H9 (cell line): ENCODE measurements at regions not wholly inside any gene's neighbourhood (a gene's known extent, or its start where the extent isn't known, plus 50 kb on each side); places are given as distances from the start of the nearest gene placed in this dataset.

ENCODE experiments used
- DNase-seq: peaks from one replicate; pipeline ENCODE4 v3.0.0-alpha.2; 2017
- H2AFZ ChIP-seq: one replicate; pipeline ENCODE4 v1.6.1; 2013; ENCODE audit warnings: mild to moderate bottlenecking, low read length, control low read depth, moderate library complexity
- H2AK5ac ChIP-seq: 2 replicates; pipeline ENCODE4 v1.6.1; 2013; ENCODE audit warnings: low read length, control low read depth, mixed read lengths; ENCODE audit not compliant: insufficient read length
- H2BK120ac ChIP-seq: one replicate; pipeline ENCODE4 v1.6.1; 2013; ENCODE audit warnings: low read depth, mild to moderate bottlenecking, low read length, control low read depth, inconsistent platforms; ENCODE audit not compliant: poor library complexity, severe bottlenecking
- H2BK12ac ChIP-seq: 2 replicates; pipeline ENCODE4 v1.6.1; 2013; ENCODE audit warnings: low read length, control low read depth, mixed read lengths, low read depth; ENCODE audit not compliant: insufficient read length
- H2BK15ac ChIP-seq: 2 replicates; pipeline ENCODE4 v1.6.1; 2013; ENCODE audit warnings: low read depth, low read length, control low read depth
- H2BK20ac ChIP-seq: one replicate; pipeline ENCODE4 v1.6.1; 2013; ENCODE audit warnings: low read depth, mild to moderate bottlenecking, low read length, control low read depth, inconsistent platforms; ENCODE audit not compliant: poor library complexity, severe bottlenecking
- H2BK5ac ChIP-seq: 2 replicates; pipeline ENCODE4 v1.6.1; 2013; ENCODE audit warnings: low read length, control low read depth, mixed read lengths; ENCODE audit not compliant: insufficient read length
- H3K14ac ChIP-seq: 2 replicates; pipeline ENCODE4 v1.6.1; 2013; ENCODE audit warnings: low read length, control low read depth; ENCODE audit not compliant: insufficient read depth
- H3K18ac ChIP-seq: 2 replicates; pipeline ENCODE4 v1.6.1; 2013; ENCODE audit warnings: low read depth, mild to moderate bottlenecking, mixed read lengths, low read length, control low read depth; ENCODE audit not compliant: insufficient read length
- H3K23ac ChIP-seq: 2 replicates; pipeline ENCODE4 v1.6.1; 2013; ENCODE audit warnings: low read length, control low read depth, mixed read lengths, low read depth; ENCODE audit not compliant: insufficient read length
- H3K23me2 ChIP-seq: 2 replicates; pipeline ENCODE4 v1.6.1; 2013; ENCODE audit warnings: low read depth, mild to moderate bottlenecking, mixed read lengths, low read length, control low read depth; ENCODE audit not compliant: insufficient read length, poor library complexity, severe bottlenecking
- H3K27ac ChIP-seq: 2 replicates; pipeline ENCODE4 v1.5.1; 2013; ENCODE audit warnings: low read length, control low read depth, mixed read lengths, low read depth; ENCODE audit not compliant: insufficient read length
- H3K27me3 ChIP-seq: 2 replicates; pipeline ENCODE4 v1.6.1; 2013; ENCODE audit warnings: low read length, control low read depth, inconsistent platforms; ENCODE audit not compliant: insufficient read depth
- H3K4ac ChIP-seq: 2 replicates; pipeline ENCODE4 v1.6.1; 2013; ENCODE audit warnings: low read depth, mild to moderate bottlenecking, control low read depth, inconsistent platforms, low read length, moderate library complexity
- H3K4me1 ChIP-seq: 2 replicates; pipeline ENCODE4 v1.6.1; 2013; ENCODE audit warnings: low read length, control low read depth, inconsistent platforms; ENCODE audit not compliant: insufficient read depth
- H3K4me2 ChIP-seq: 2 replicates; pipeline ENCODE4 v1.6.1; 2013; ENCODE audit warnings: low read length, control low read depth, mixed read lengths; ENCODE audit not compliant: insufficient read length, insufficient read depth
- H3K56ac ChIP-seq: 2 replicates; pipeline ENCODE4 v1.6.1; 2013; ENCODE audit warnings: low read depth, mild to moderate bottlenecking, mixed read lengths, low read length, control low read depth; ENCODE audit not compliant: insufficient read length
- H3K79me1 ChIP-seq: 2 replicates; pipeline ENCODE4 v1.6.1; 2013; ENCODE audit warnings: low read depth, mild to moderate bottlenecking, moderate library complexity, low read length, control low read depth, inconsistent platforms; ENCODE audit not compliant: insufficient read depth, poor library complexity, severe bottlenecking
- H3K79me2 ChIP-seq: 2 replicates; pipeline ENCODE4 v1.6.1; 2013; ENCODE audit warnings: low read length, control low read depth, inconsistent platforms; ENCODE audit not compliant: insufficient read depth
- H3K9ac ChIP-seq: 2 replicates; pipeline ENCODE4 v1.6.1; 2013; ENCODE audit warnings: low read length, control low read depth, mixed read lengths; ENCODE audit not compliant: insufficient read length; ENCODE audit errors: extremely low read depth
- H3K9me3 ChIP-seq: one replicate; pipeline ENCODE4 v1.6.1; 2013; ENCODE audit warnings: low read depth, low read length, inconsistent platforms; ENCODE audit not compliant: control insufficient read depth
- H3T11ph ChIP-seq: one replicate; pipeline ENCODE4 v1.6.1; 2013; ENCODE audit warnings: mild to moderate bottlenecking, low read length, control low read depth, inconsistent platforms
- H4K20me1 ChIP-seq: one replicate; pipeline ENCODE4 v1.6.1; 2013; ENCODE audit not compliant: control insufficient read depth, insufficient read length, insufficient read depth
- H4K5ac ChIP-seq: 2 replicates; pipeline ENCODE4 v1.6.1; 2013; ENCODE audit warnings: low read depth, mild to moderate bottlenecking, mixed read lengths, low read length, control low read depth; ENCODE audit not compliant: insufficient read length
- H4K8ac ChIP-seq: replicated peaks from 2 replicates; pipeline ENCODE4 v1.6.1; 2013; ENCODE audit warnings: low read length, control low read depth, mixed read lengths, low read depth; ENCODE audit not compliant: insufficient read length
- H4K91ac ChIP-seq: 2 replicates; pipeline ENCODE4 v1.6.1; 2013; ENCODE audit warnings: low read depth, mild to moderate bottlenecking, moderate library complexity, mixed read lengths, low read length, control low read depth; ENCODE audit not compliant: insufficient read length
- H3K27ac Mint-ChIP-seq, 3 experiments: 2 replicates in 2 of 3; 3 replicates in 1 of 3; pipeline ENCODE4 v1.8.0; 2020 to 2021; ENCODE audit warnings: mixed read lengths in 3 of 3, mild to moderate bottlenecking in 1 of 3, moderate library complexity in 1 of 3
- H3K27me3 Mint-ChIP-seq: 2 replicates; pipeline ENCODE4 v1.8.0; 2021; ENCODE audit warnings: low read depth, mild to moderate bottlenecking, moderate library complexity, mixed read lengths
- H3K36me3 Mint-ChIP-seq, 3 experiments: 2 replicates in 2 of 3; 3 replicates in 1 of 3; pipeline ENCODE4 v1.8.0; 2020 to 2021; ENCODE audit warnings: low read depth in 3 of 3, mixed read lengths in 3 of 3; ENCODE audit not compliant: insufficient read depth in 1 of 3
- H3K4me1 Mint-ChIP-seq, 2 experiments: 2 replicates each; pipeline ENCODE4 v1.8.0; 2020; ENCODE audit warnings: mixed read lengths in 2 of 2
- H3K4me3 Mint-ChIP-seq, 2 experiments: 2 replicates in 1 of 2; 3 replicates in 1 of 2; pipeline ENCODE4 v1.8.0; 2020 to 2021; ENCODE audit warnings: mild to moderate bottlenecking in 2 of 2, mixed read lengths in 2 of 2, moderate library complexity in 1 of 2
- H3K9me3 Mint-ChIP-seq, 2 experiments: 2 replicates in 1 of 2; 3 replicates in 1 of 2; pipeline ENCODE4 v1.8.0; 2020; ENCODE audit warnings: mild to moderate bottlenecking in 2 of 2, mixed read lengths in 2 of 2, moderate library complexity in 1 of 2
- CTCF ChIP-seq: fragments of 200-600 bp; sonication (generic); conservative IDR thresholded peaks from 3 replicates; pipeline ENCODE4 v1.8.0; 2021; ENCODE audit warnings: antibody characterized with exemption, mild to moderate bottlenecking
- WGBS: extraction: QIAGEN DNeasy Blood & Tissue Kit; methylation state at CpG from one replicate; pipeline ENCODE4 v1.1.7; 2013; ENCODE audit warnings: missing lambda C conversion rate, low lambda C conversion rate, mixed read lengths; ENCODE audit not compliant: insufficient read length; ENCODE audit errors: extremely low coverage; 5-methylcytosine and 5-hydroxymethylcytosine counted together

DNA sequence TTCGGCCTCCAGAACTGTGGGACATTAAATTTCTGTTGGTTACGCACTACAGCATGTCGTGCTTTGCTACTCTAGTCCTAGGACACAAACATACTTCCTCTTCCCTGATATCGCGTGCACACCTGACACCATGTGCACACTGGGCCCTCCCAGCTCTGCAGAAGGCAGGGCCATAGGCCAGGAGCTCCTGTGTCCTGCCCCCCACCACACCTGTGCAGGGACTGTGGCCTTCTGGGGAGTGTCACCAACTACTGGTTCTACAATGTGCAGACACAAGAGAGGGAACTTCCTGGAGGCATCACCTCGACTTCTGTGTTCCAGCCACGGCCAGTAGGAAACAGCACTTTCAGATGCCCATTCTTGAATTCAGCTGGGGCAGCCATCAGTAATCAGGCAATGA lies 646.4 kb upstream of the MGMT start:
- Histone ChIP-seq H4K8ac (no peak overlapping the region), H2AK5ac (no peak overlapping the region), H3K27me3 (no peaks in the 10 kb centered on the region), H3K14ac (no peak overlapping the region), H3K79me1 (no peaks in the 10 kb centered on the region), H3K23ac (no peak overlapping the region), H3K27ac (no peak overlapping the region), H3K56ac (no peak overlapping the region), H3K18ac (no peak overlapping the region), H4K5ac (no peak overlapping the region), H3K79me2 (no peaks in the 10 kb centered on the region), H3K4me1 (no peaks in the 10 kb centered on the region), H3T11ph (no peak overlapping the region), H4K91ac (no peak overlapping the region), H2BK20ac (no peak overlapping the region), H3K9me3 (no peaks in the 10 kb centered on the region), H3K9ac (no peak overlapping the region), H2BK15ac (no peak overlapping the region), H3K23me2 (no peaks in the 10 kb centered on the region), H4K20me1 (no peaks in the 10 kb centered on the region), H2BK12ac (no peak overlapping the region), H2BK120ac (no peak overlapping the region), H3K4me2 (no peak overlapping the region), H2BK5ac (no peak overlapping the region), H3K4ac (no peak overlapping the region), H2AFZ (no peak overlapping the region)
- Mint-ChIP-seq H3K4me1 (no peaks in the 10 kb centered on the region), H3K9me3 (no peaks in the 10 kb centered on the region; a peak in 2 of 5 replicates), H3K27ac (no peak overlapping the region), H3K36me3 (no peaks in the 10 kb centered on the region; a peak in 1 of 7 replicates), H3K27me3 (peaks cover 2% of the 10 kb centered on the region), H3K4me3 (no peak overlapping the region)
- WGBS: no CpG with 5 or more reads among the region's 7 CpGs
- no peak for TF ChIP-seq CTCF
- no peak for DNase-seq
